ENCODE measurements at regions not wholly inside any gene's neighbourhood (a gene's known extent, or its start where the extent isn't known, plus 50 kb on each side); places are given as distances from the start of the nearest gene placed in this dataset.

- TF ChIP-seq DZIP1 (CRISPR knock-in tag; IDR thresholded peaks at IDR 0.05) (no peak), IRX3 (CRISPR knock-in tag; IDR thresholded peaks at IDR 0.05; ENCODE audit: borderline replicate concordance, low read depth) (no peak), NR2F1 (CRISPR knock-in tag; IDR thresholded peaks at IDR 0.05) (no peak), FOXA3 (CRISPR knock-in tag; IDR thresholded peaks at IDR 0.05) (no peak), CEBPG (CRISPR knock-in tag; IDR thresholded peaks at IDR 0.05) (no peak), ZNF205 (CRISPR knock-in tag; IDR thresholded peaks at IDR 0.05) (no peak), SNRNP70 (IDR thresholded peaks at IDR 0.05; ENCODE audit: low read depth, low read length) (no peak), MZF1 (CRISPR knock-in tag; IDR thresholded peaks at IDR 0.05; ENCODE audit: borderline replicate concordance) (no peak), PAF1 (CRISPR knock-in tag; IDR thresholded peaks at IDR 0.05) (no peak), KDM1A (CRISPR knock-in tag; IDR thresholded peaks at IDR 0.05) (no peak)
These were observed 65.3 kb upstream of the CHMP2B start (continued) for GRCh38 chr3:87161851-87162250.

- Histone ChIP-seq H3K27ac (ENCODE audit: extremely low read length, insufficient read depth, low read length) (no peak overlapping the region), H3K4me2 (ENCODE audit: low read depth, low read length) (no peak overlapping the region), H3K36me3 (replicated peaks in 1 of 2; ENCODE audit: control insufficient read depth in 1 of 2, insufficient read depth in 2 of 2, low read length in 2 of 2) (no peaks in the 10 kb centered on the region), H3K79me2 (ENCODE audit: insufficient read depth, low read length) (no peaks in the 10 kb centered on the region), H2AFZ (ENCODE audit: low read length) (no peak overlapping the region), H3K4me1 (ENCODE audit: insufficient read depth, low read length) (peaks cover 4% of the 10 kb centered on the region; the same call in 1 of the 2 replicates), H3K4me3 (replicated peaks in 1 of 3; ENCODE audit: insufficient read depth in 1 of 3, low read depth in 2 of 3, low read length in 3 of 3) (no peak overlapping the region), H3K27me3 (ENCODE audit: control insufficient read depth in 1 of 2, insufficient read depth in 2 of 2, low read length in 2 of 2) (no peaks in the 10 kb centered on the region), H3K9me3 (ENCODE audit: low read length) (no peaks in the 10 kb centered on the region), H3K9ac (ENCODE audit: insufficient read depth, low read depth, low read length) (no peak overlapping the region), H4K20me1 (ENCODE audit: insufficient read depth, low read length) (no peaks in the 10 kb centered on the region)
- intact Hi-C loops (cut with micrococcal nuclease; ENCODE audit: unreplicated experiment) (no loop called here), in situ Hi-C loops (cut with HindIII; ENCODE audit: extremely low pct_ligation_motif_present, low pct_unique_long_range_greater_than_20kb) (loop anchor here (10.0 kb wide), 2 partner anchors 197 to 387 kb away; no protein-coding TSS in a partner anchor)
- FAIRE-seq (no peak), DNase-seq (ENCODE audit: low spot score) (no peak), ATAC-seq (no peak)
- POLR2A ChIA-PET, result no interaction called here
- 0% methylated on average over 1 of the region's 1 CpG for WGBS (ENCODE audit: low lambda C conversion rate)
- CTCF ChIA-PET (ENCODE audit: low intra/inter-chr PET ratio, low total read pairs), result no interaction called here
- no TSS peak for BruUV-seq (replicated peaks)
- TF ChIP-seq KMT2A (CRISPR knock-in tag; IDR thresholded peaks at IDR 0.05) (no peak), GLMP (CRISPR knock-in tag; IDR thresholded peaks at IDR 0.05; ENCODE audit: borderline replicate concordance) (no peak), CREB3 (CRISPR knock-in tag; IDR thresholded peaks at IDR 0.05) (no peak), YEATS2 (CRISPR knock-in tag; IDR thresholded peaks at IDR 0.05; ENCODE audit: borderline replicate concordance) (no peak)
These were observed 65.7 kb upstream of the CHMP2B start for GRCh38 chr3:87161417-87161816.
